ENCODE measurements at regions not wholly inside any gene's neighbourhood (a gene's known extent, or its start where the extent isn't known, plus 50 kb on each side); places are given as distances from the start of the nearest gene placed in this dataset.

- Histone ChIP-seq H3K36me3 (no peaks in the 10 kb centered on the region), H3K4me1 (no peaks in the 10 kb centered on the region), H3K27ac (no peak overlapping the region), H3K4me3 (no peak overlapping the region), H3K27me3 (no peaks in the 10 kb centered on the region), H3K9me3 (peaks cover 0 to 3% (median 0%) of the 10 kb centered on the region in 3 donors)
- TF ChIP-seq CTCF (IDR thresholded peaks at IDR 0.05): no peak
- no peak for TF ChIP-seq POLR2A (IDR thresholded peaks at IDR 0.05)
- WGBS, 2 donors (ENCODE audit: low coverage in 1 of 2): 55 to 59% methylated on average over 5 to 6 of the region's 8 CpGs
- ATAC-seq: no peak
These were observed 159.1 kb upstream of the LMNTD1 start for GRCh38 chr12:25712169-25712568.

DNA sequence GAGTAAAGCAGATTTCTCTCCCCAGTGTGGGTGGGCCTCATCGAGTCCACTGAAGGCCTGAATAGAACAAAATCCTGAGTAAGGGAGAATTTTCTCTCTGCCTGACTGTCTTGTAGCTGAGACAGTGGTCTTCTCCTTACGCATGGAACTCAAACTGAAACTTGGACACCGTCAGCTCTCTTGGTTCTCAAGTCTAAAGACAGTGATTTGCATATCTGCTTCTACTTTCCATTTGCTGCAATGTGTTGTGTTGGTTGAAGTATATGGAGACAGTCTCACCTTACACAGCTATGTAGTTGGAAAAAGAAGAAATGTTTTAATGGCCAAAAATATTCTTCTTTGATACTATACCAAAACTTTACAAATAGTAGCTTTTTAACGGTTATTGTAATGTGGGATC is 160.2 kb upstream of the LMNTD1 start:
- TF ChIP-seq EP300 (IDR thresholded peaks at IDR 0.05) (no peak), POLR2A (IDR thresholded peaks at IDR 0.05) (no peak), POLR2AphosphoS5 (IDR thresholded peaks at IDR 0.05) (no peak), CTCF (IDR thresholded peaks at IDR 0.05) (no peak)
- H3K4me3 ChIP-seq: no peak overlapping the region
- 92 to 100% methylated on average over 3 to 4 of the region's 4 CpGs for WGBS, 2 donors (ENCODE audit: low coverage in 1 of 2)
- H3K4me1 ChIP-seq: no peaks in the 10 kb centered on the region
- no peak overlapping the region for H3K27ac ChIP-seq
- H3K9me3 ChIP-seq: no peaks in the 10 kb centered on the region
- no peaks in the 10 kb centered on the region for H3K36me3 ChIP-seq
- ATAC-seq: no peak
- no peaks in the 10 kb centered on the region for H3K27me3 ChIP-seq

DNA sequence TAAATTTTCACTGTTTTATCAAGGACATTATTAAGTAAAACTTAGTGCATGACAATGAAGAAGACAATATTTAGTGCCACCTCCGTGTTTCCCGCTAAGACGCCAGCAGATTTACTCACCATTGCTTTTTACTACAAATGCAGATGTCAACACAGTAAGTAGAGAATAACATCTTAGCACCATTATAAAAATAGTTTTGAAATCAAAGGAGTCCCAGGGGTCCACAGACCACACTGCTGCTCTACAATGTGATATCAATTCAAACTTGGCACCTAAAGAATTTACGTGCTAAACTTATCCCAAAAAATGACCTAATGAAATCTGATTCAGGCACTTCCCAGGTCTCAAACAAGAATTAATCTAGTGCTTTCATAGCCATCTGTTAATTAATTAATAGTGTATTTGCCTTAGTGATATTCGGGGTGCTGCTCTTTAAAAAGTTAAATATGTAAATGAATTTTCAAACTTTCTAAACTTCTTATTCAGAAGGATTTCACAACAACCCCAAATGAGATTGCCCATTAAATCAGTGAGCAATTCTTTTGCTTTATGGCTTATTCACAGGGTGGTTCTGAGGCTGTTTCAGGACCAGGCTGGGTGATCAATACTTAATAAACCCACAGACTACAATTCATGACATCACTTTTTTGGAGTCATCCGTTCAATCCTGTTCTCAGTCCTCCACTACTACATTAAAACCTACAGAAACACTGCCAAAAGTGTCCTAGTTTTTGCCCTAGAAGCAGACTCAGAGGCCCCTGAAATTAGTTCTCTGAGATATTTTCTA is 161.3 kb upstream of the LMNTD1 start:
- H3K27ac ChIP-seq: no peak overlapping the region

GRCh38 chr12:25715102-25715501 is 162.0 kb upstream of the LMNTD1 start:
- H3K4me3 ChIP-seq: no peak overlapping the region
- no peaks in the 10 kb centered on the region for H3K27me3 ChIP-seq
- no peaks in the 10 kb centered on the region for H3K9me3 ChIP-seq
- TF ChIP-seq CTCF (IDR thresholded peaks at IDR 0.05) (no peak), EP300 (IDR thresholded peaks at IDR 0.05) (no peak), POLR2A (IDR thresholded peaks at IDR 0.05) (no peak), POLR2AphosphoS5 (IDR thresholded peaks at IDR 0.05) (no peak)
- H3K36me3 ChIP-seq: no peaks in the 10 kb centered on the region
- H3K4me1 ChIP-seq: no peaks in the 10 kb centered on the region
- peak; percentile 48 for ATAC-seq
- no peak overlapping the region for H3K27ac ChIP-seq
- WGBS, 2 donors (ENCODE audit: low coverage in 1 of 2): 41 to 53% methylated on average over 3 of the region's 3 CpGs

More for the DNA sequence above, 161.3 kb upstream of the LMNTD1 start:
- Histone ChIP-seq H3K9me3 (no peaks in the 10 kb centered on the region), H3K36me3 (no peaks in the 10 kb centered on the region), H3K27me3 (no peaks in the 10 kb centered on the region), H3K4me3 (no peak overlapping the region), H3K4me1 (no peaks in the 10 kb centered on the region)
- ATAC-seq: no peak
- TF ChIP-seq CTCF (IDR thresholded peaks at IDR 0.05) (no peak), EP300 (IDR thresholded peaks at IDR 0.05) (no peak), POLR2AphosphoS5 (IDR thresholded peaks at IDR 0.05) (no peak), POLR2A (IDR thresholded peaks at IDR 0.05) (no peak)
- WGBS, 2 donors (ENCODE audit: low coverage in 1 of 2): 80 to 93% methylated on average over 6 of the region's 6 CpGs

DNA sequence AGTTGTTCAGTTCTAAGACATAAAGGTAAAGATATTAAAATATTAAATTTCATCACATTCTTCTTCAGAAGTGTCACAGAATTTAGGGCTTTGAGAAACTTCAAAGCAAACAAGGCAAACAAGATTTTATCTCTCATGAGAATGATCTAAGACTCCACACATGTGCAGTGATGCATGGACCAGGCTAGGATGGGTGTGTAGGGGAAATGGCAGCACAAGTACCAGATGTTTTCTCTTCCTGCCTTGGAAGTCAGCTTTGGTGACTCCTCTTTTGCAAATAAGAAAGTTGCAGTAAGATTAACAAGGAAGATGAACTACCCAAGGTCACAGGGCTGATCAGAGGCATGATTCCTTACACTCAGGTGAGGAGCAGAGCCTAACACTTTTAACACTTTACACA is 163.8 kb upstream of the LMNTD1 start:
- no peak overlapping the region for H3K4me3 ChIP-seq
- TF ChIP-seq POLR2A (IDR thresholded peaks at IDR 0.05) (no peak), POLR2AphosphoS5 (IDR thresholded peaks at IDR 0.05) (no peak), EP300 (IDR thresholded peaks at IDR 0.05) (no peak), CTCF (IDR thresholded peaks at IDR 0.05) (no peak)
- H3K4me1 ChIP-seq: no peaks in the 10 kb centered on the region
- H3K9me3 ChIP-seq: no peaks in the 10 kb centered on the region
- no peak overlapping the region for H3K27ac ChIP-seq
- no peaks in the 10 kb centered on the region for H3K27me3 ChIP-seq
- ATAC-seq: no peak
- H3K36me3 ChIP-seq: no peaks in the 10 kb centered on the region

Data from gastroesophageal sphincter (tissue), 4 donors.